Panc1 (cell line): ENCODE measurements at regions not wholly inside any gene's neighbourhood (a gene's known extent, or its start where the extent isn't known, plus 50 kb on each side); places are given as distances from the start of the nearest gene placed in this dataset.

ENCODE experiments used
- ATAC-seq: fragments of 200-7000 bp; cut with Tn5 transposase; 2 replicates; pipeline ENCODE4 v1.9.1; 2020; ENCODE audit warnings: mild to moderate bottlenecking, moderate library complexity
- BruUV-seq: library from RNA; stranded (reverse); fragments of 400-500 nt; replicated peaks from 2 replicates; lab custom pipeline; 2021; lab: Mats Ljungman, UMichigan
- CTCF ChIA-PET: fragments of 300-600 bp; sonication (Branson Sonifier 250); formaldehyde crosslinking; loops from one replicate; lab custom pipeline; 2022; ENCODE audit warnings: antibody characterized with exemption; lab: Charles Lee
- POLR2A ChIA-PET: fragments of 300-600 bp; sonication (Branson Sonifier 250); formaldehyde crosslinking; loops from one replicate; lab custom pipeline; 2022; ENCODE audit warnings: antibody characterized with exemption; lab: Charles Lee
- DNase-seq: peaks from one replicate; pipeline ENCODE4 v3.0.0-alpha.2; 2010; ENCODE audit warnings: low read depth, low spot score
- H3K27ac ChIP-seq: 2 replicates; pipeline ENCODE4 v1.5.1; 2011; ENCODE audit warnings: mild to moderate bottlenecking, low read length, inconsistent platforms
- H3K27me3 ChIP-seq: fragments of 200-500 bp; sonication (Bioruptor generic); 2 replicates; pipeline ENCODE4 v1.6.0; 2014; ENCODE audit warnings: low read length, inconsistent platforms; ENCODE audit not compliant: control insufficient read depth, insufficient read depth
- H3K36me3 ChIP-seq: fragments of 200-500 bp; sonication (Bioruptor generic); 2 replicates; pipeline ENCODE4 v1.5.1; 2014; ENCODE audit warnings: inconsistent platforms, mild to moderate bottlenecking, low read length, moderate library complexity; ENCODE audit not compliant: control insufficient read depth, insufficient read depth
- H3K4me1 ChIP-seq: 2 replicates; pipeline ENCODE4 v1.5.1; 2011; ENCODE audit warnings: inconsistent platforms, mild to moderate bottlenecking, low read length, moderate library complexity; ENCODE audit not compliant: control insufficient read depth, insufficient read depth
- H3K4me3 ChIP-seq, 2 experiments: 2 replicates each; pipeline ENCODE4 v1.5.1; 2011 to 2012; ENCODE audit warnings: low read depth in 2 of 2, low read length in 2 of 2, mild to moderate bottlenecking in 2 of 2, inconsistent platforms in 1 of 2, moderate library complexity in 1 of 2
- H3K9me3 ChIP-seq: fragments of 200-500 bp; sonication (Bioruptor generic); 2 replicates; pipeline ENCODE4 v1.5.1; 2014; ENCODE audit warnings: low read depth, mild to moderate bottlenecking, inconsistent platforms, low read length, moderate library complexity; ENCODE audit not compliant: control insufficient read depth, insufficient read depth
- CTCF ChIP-seq: fragments of 450-650 bp; IDR thresholded peaks from 2 replicates; pipeline ENCODE4 v1.5.1; 2017; ENCODE audit warnings: mild to moderate bottlenecking
- POLR2AphosphoS5 ChIP-seq: IDR thresholded peaks from 2 replicates; pipeline ENCODE4 v1.6.1; 2012; ENCODE audit warnings: mild to moderate bottlenecking, low read depth, low read length, moderate library complexity
- REST ChIP-seq, 2 experiments: IDR thresholded peaks; 2 replicates each; pipeline ENCODE4 v1.6.1; 2011 to 2012; ENCODE audit warnings: low read depth in 2 of 2, control low read depth in 1 of 2, low read length in 1 of 2, mild to moderate bottlenecking in 1 of 2, moderate library complexity in 1 of 2; ENCODE audit not compliant: insufficient read depth in 1 of 2
- SIN3A ChIP-seq: IDR thresholded peaks from 2 replicates; pipeline ENCODE4 v1.6.1; 2012; ENCODE audit warnings: low read depth, mild to moderate bottlenecking, low read length, moderate library complexity, borderline replicate concordance; ENCODE audit not compliant: insufficient read depth
- TCF7L2 ChIP-seq: IDR thresholded peaks from 2 replicates; pipeline ENCODE4 v1.6.1; 2011; ENCODE audit warnings: mild to moderate bottlenecking, low read depth, low read length, inconsistent platforms
- in situ Hi-C: cut with HindIII; loops from 2 replicates; pipeline ENCODE4 v1.10.0; 2016; ENCODE audit warnings: low sequenced_read_pairs, low pct_unique_long_range_greater_than_20kb
- intact Hi-C: fragments of 100-400 bp; cut with micrococcal nuclease; formaldehyde crosslinking; loops from one replicate; pipeline ENCODE4 v1.10.0; 2022; ENCODE audit not compliant: unreplicated experiment

- TF ChIP-seq SIN3A: no peak
- no peak for TF ChIP-seq REST (IDR thresholded peaks at IDR 0.05; ENCODE audit: insufficient read depth in 1 of 2, low read depth in 2 of 2, low read length in 1 of 2)
- TF ChIP-seq TCF7L2: no peak
- TF ChIP-seq POLR2AphosphoS5: no peak
- TF ChIP-seq CTCF: no peak
- CTCF ChIA-PET: no interaction called here
- in situ Hi-C loops: no loop called here
- H3K36me3 ChIP-seq: no peaks in the 10 kb centered on the region
- no peak for ATAC-seq
- BruUV-seq: no TSS peak
- no peak overlapping the region for H3K27ac ChIP-seq
- H3K9me3 ChIP-seq: no peaks in the 10 kb centered on the region; the same call in 1 of the 2 replicates
- no peak for DNase-seq
- H3K4me1 ChIP-seq: no peaks in the 10 kb centered on the region
- intact Hi-C loops: no loop called here
- H3K27me3 ChIP-seq: no peaks in the 10 kb centered on the region
- POLR2A ChIA-PET: no interaction called here
- H3K4me3 ChIP-seq: no peak overlapping the region
Measured at GRCh38 chr14:103220982-103221641, 97.9 kb downstream of the TNFAIP2 start.

- intact Hi-C loops (no loop called here), in situ Hi-C loops (no loop called here)
- no peak overlapping the region for H3K4me3 ChIP-seq
- BruUV-seq: no TSS peak
- POLR2A ChIA-PET: no interaction called here
- no peak overlapping the region for H3K27ac ChIP-seq
- no peak for TF ChIP-seq TCF7L2
- no peak for TF ChIP-seq CTCF
- DNase-seq (no peak), ATAC-seq (no peak)
- H3K36me3 ChIP-seq: no peaks in the 10 kb centered on the region
- H3K4me1 ChIP-seq: no peaks in the 10 kb centered on the region
- H3K27me3 ChIP-seq: no peaks in the 10 kb centered on the region
- CTCF ChIA-PET: no interaction called here
- no peaks in the 10 kb centered on the region; the same call in 1 of the 2 replicates for H3K9me3 ChIP-seq
Measured at GRCh38 chr14:103221781-103222358, 98.6 kb downstream of the TNFAIP2 start.
